HG02938 (cell line): ENCODE measurements at regions not wholly inside any gene's neighbourhood (a gene's known extent, or its start where the extent isn't known, plus 50 kb on each side); places are given as distances from the start of the nearest gene placed in this dataset.
"Not testable (repeated sequence)": the region's sequence is repeated elsewhere in the genome, so short reads cannot be mapped to it uniquely, and the experiment has no call there.

ENCODE experiments used
- ATAC-seq: cut with Tn5 transposase; IDR thresholded peaks from one replicate; pipeline ENCODE4 v1.9.1; 2021; ENCODE audit warnings: mild to moderate bottlenecking, moderate library complexity; ENCODE audit not compliant: unreplicated experiment

DNA sequence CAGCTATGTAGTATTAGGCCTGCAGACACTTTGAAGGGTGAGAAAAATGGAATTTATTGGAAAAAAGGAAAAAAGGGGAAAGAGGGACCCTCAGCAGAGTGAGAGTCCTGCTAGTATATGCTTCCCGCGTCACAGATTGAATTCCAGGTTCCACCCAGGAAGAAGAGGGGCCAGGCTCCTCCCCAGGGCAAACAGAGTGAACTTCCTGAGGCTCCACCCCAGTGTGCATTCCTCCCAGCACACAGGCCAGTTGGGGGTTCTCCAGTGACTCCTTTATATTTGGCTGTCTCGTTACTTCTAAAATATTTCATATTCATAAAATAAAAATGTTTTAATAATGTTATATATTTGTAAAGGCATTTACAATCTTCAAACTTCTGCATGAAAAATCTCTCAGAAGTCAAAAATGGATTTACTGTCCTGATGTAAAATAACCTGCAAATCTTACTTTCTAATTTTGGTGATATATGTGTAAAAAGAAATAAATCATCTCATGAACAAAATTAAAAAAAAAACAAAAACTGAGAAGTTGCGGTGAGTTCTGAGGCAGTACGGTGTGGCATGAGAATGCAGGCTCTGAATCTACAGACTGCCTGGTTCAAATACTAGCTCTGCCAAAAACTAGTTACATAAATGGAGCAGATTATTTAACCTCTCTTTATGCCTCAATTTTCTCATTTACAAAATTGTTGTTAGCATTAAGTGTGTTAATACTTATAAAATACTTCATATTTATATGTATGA is 175.8 kb upstream of the P2RY1 start:
- no peak for ATAC-seq

DNA sequence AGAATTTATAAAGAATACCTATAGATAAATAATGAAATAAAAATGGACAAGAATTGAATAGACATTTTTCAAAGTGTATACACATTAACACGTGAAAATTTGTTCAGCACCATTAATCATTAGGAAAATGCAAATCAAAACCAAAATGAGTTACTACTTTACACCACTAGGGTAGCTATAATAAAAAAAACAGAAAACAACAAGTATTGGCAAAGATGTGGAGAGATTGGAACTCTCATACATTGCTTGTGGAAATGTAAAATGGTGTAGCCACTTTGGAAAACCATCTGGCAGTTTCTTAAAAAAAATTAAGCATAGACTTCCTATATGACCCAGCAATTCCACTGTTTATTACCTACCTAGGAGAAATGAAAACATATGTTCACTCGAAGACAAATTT is 172.8 kb upstream of the P2RY1 start:
- ATAC-seq = no peak

DNA sequence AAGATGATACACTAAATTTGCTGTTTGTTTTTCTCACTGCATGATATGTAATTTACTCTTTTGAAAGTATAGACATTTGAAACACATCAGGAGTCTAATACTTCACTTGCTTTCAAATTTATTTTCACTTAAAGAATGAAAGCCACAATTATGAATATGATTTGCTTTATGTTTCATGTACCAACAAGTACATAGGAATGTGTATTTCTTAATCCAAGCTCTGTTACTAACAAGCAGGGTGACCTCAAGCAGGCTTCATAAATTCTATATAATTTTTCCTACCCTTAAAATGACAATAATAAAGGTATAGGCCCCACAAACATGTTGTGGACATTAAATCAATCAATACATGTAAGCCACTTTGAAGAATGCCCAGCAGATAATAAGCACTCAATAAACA is 170.2 kb upstream of the P2RY1 start:
- ATAC-seq = no peak

DNA sequence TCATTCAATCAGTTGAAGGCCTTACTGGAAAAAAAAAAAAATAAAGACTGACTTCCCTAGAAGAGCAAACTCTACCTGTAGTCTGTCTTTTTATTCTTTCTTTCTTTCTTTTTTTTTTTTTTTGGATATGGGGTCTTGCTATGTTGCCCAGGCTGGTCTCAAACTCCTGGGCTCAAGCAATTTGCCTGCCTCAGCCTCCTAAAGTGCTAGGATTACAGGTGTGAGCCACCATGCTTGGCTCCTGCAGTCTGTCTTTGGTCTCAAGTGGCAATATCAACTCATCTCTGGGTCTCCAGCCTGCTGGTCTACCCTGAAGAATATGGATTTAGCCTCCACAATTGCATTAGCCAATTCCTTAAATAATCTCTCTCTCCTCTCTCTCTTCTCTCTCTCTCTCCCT is 167.7 kb upstream of the P2RY1 start:
- no peak for ATAC-seq

DNA sequence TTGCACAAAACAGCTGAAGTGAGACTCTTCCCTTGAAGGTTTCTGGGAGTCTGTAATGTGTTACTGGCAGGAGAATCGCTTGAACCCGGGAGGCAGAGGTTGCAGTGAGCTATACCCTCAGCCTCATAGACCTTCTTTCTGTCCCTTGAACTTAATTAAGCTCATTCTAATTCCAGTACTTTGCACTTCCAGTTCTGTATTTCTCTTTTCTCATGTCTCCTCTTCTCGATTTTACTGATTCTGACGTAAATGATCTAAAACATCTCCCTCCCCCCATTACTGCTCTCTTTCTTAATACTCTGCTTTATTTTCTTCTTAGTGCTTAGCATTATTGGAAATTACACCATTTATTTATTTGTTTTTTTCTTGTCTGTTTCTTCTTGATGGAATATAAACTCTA is 165.4 kb upstream of the P2RY1 start:
- ATAC-seq = no peak

DNA sequence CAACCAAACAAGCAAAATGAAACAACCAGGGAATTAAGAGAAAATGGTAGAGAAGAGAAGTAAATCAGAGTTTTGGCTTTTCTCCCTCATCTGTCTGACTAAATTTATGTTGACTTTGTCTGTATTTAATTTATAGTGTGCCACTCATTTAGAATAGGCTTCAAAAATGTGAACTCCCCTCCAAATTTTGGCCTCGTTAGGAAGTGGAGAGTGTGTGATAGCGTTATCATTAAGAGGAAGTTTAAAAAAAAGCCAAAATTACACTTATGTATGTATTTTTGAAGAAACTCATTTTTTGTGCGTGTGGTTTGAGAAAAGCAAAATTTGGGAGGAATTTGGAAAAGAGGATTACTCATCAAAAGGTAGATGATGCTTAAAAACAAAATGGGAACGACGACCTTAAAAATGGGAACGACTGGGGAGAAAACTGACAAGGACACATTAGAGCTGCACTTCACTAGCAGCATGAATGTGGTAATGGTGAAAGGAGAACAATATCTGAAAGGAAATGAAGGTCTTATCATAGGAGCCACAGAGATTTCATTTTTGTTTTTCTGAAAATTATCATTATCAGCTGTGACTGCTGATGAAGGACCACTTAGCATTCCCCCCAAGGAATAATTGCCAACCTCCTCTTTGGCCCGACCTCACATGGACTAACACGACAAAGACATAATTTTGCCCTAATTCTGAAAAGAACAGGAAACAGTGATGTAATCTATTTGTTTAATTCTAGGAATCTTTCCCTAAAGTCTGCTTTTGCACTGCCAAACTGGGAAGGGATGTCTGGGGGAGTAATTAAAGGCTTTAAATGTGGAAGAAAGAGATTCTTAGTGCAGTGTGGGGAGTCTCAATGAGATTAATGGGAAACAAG is 163.2 kb upstream of the P2RY1 start:
- ATAC-seq = no peak

DNA sequence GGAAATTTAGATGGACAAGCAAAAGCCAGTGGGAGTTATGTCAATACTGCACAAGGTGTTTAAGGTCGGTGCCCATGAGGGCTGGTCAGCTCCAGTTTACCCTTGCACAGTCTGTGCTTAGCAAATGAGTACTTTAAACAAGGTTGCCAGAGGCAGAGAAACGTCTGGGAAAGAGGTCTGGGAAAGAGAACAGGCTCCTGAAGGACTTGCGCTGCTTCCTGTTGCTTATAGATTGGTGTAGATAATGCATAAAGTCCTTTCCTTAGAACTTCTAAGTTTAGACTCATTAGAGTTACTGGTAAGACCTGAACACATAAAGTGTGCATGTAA is 162.6 kb upstream of the P2RY1 start:
- ATAC-seq = no peak

DNA sequence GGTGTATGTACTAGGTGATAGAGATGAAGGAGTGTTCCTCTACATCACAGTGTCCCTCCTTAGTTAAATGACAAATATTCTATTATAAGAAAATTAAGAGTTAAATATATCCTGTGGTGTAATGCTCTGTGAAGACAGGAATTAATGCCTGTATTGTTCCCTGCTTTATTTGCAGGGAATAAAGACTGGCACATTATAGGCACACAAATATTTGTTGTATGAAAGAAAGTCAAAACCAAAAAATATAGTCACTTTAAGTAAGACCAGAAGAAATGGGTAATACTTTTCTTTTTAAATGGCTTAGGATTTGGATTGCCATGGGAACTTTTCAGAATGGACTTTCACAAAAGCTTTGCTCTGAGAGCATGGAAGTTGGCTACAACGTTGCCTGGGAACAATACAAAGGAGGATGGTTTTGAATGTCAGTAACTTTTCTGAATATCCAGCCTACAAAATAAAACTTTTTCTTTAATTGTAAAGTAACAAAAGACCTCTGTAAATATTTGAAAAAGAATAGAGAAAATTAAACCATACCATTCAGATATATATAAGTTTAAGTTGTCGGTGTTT is 158.0 kb upstream of the P2RY1 start:
- ATAC-seq = no peak

DNA sequence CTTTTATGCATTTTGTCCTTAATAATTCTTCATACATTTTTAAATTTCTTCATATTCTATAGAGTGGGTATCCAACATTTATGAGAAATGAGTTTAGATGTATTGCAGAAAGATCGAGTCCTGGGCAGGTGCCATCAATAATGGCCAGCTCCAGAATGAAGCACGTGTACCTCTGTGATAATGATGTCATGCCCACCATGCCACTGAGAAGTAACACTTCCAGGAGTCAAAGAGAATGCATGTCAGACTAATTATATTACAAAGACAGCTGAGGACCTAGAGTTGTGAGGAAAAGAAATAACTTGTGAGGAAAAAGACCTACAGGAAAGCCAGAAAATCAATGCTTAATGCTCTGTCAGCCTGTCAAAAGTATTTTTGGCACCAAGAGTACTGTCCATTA is 157.4 kb upstream of the P2RY1 start:
- no peak for ATAC-seq

DNA sequence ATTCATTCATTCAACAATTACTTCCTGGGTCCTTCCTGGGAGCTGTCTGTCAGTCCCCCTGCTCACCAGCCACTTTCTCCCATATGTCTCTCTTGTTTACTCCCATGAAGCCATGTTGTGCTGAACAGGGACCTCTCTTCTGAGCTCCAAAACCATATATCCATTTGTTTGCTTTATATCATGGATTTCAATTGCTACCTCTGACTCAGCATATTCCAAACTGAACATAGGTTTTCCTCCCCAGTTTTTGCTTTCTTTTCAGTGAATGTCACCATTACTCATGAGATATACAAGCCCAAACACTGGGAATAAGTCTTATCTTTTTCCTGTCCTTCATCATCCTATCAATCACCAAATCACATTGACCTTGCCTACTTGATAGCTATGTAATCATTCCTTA is 152.5 kb upstream of the P2RY1 start:
- no peak for ATAC-seq

DNA sequence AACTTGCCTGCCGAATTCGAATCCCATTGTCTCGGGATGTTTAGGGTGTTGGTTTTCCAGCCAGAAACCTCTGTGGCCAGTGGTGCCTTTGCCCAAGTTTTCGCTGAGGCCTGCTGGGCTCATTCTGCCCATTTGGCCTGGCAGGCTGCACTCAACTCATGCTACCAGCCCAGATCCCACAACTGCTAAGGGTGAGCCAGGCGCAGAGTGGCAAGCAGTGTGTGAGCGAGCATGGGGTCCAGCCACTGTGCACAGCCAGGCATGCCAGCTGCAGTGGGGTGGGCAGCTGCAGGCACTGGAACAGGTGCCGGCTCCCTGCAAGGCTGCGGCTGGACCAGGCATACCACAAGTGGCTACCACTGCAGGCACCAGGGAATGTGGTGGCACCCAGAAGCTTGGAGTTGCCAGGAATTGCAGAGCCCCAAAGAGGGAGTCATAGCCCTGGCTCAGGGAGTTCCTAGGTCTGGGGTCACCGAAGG is 151.4 kb upstream of the P2RY1 start:
- ATAC-seq = no peak

DNA sequence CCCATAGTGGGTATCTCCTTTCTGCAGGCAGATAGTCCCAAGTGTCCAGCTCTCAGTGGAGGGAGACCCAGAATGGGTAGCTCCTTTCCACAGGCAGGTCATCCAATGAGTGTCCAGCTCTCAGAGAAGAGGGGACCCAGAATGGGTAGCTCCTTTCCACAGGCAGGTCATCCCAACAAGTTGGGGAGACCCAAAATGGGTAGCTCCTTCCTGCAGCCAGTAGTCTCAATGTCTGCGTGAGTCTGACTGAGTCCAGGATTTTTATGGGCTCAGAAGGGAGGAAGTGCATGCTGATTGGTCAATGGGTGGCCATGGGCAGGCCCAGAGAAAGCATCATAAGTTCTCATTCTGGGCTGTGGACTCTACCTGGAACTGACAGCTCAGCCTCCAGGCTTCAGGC is 150.7 kb upstream of the P2RY1 start:
- no peak for ATAC-seq

DNA sequence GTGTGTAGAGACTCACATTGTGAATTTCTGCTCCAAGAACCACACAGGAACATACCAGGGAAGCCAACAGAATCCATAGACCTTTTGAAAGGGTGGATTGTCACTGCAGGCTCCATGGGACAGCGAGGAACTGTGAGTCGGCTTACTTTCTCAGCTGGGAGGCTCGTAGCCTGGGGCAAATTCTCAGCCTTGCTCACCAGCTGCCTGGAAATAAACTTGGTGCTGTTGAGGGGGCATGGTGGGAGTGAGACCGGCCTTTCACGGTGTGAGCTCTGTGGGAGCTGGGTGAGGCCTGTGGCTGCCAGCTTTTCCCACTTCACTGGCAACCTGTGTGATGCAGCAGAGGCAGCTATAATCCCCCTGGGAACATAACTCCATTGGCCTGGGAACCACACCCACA is 146.6 kb upstream of the P2RY1 start:
- ATAC-seq = no peak

DNA sequence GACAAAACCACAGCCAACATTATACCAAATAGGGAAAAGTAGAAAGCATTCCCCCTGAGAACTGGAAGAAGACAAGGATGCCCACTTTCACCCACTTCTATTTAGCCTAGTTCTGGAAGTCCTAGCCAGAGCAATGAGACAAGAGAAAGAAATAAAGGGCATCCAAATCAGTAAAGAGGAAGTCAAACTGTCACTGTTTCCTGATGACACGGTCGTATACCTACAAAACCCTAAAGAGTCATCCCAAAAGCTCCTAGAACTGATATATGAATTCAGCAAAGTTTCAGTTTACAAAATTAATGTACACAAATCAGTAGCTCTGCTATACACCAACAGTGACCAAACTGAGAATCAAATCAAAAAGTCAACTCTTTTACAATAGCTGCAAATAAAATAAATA is 142.6 kb upstream of the P2RY1 start:
- ATAC-seq = not testable (repeated sequence)

DNA sequence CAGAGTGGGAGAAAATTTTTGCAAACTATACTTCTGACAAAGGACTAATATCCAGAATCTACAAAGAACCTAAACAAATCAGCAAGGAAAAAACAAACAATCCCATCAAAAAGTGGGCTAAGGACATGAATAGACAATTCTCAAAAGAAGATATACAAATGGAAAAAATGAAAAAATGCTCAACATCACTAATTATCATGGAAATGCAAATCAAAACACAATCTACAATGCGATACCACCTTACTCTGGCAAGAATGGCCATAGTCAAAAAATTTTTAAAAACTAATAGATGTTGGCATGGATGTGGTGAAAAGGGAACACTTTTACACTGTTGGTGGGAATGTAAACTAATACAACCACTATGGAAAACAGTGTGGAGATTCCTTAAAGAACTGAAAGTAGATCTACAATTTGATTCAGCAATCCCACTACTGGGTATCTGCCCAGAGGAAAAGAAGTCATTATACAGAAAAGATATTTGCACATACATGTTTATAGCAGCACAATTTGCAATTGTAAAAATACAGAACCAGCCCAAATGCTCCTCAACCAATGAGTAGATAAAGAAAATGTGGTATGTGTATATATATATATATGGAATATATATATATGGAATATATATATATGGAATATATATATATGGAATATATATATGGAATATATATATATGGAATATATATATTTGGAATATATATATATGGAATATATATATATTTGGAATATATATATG is 141.2 kb upstream of the P2RY1 start:
- ATAC-seq = not testable (repeated sequence)

DNA sequence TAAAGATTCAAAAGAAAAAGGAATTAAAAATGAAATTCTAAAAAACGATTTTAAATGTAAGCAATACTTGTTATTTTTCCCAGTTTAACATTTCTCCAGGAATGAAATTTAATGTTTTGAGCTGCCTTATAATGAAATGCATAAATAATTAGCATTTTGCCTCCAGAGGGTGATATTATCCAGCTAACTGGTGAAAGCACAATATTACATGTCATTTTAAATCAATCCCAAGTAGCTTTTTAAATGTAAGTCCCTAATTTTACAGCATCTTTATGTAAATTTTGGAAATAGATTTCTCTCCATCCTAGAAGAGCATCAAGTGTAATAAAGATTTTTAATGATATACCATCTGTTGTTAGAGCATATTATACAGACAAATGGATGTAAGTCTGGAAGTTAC is 139.1 kb upstream of the P2RY1 start:
- no peak for ATAC-seq

DNA sequence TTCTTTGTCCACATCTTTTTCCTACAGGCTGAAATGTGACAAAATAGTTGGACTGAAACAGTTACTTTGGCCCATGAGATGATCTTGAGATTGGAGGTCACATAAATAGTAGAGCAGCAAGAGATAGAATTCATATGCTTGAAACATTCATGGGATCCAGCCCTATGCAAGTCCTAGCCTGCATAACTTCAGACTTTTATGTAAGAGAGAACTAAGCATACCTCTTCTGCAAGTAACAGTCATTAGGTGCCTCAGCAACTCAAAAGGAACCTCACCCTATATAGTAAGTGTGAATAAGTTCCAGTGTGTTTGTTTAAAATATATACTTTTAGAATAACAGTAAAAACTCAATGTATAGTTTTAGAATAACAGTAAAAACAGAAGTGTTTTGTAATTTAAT is 138.0 kb upstream of the P2RY1 start:
- ATAC-seq = no peak

DNA sequence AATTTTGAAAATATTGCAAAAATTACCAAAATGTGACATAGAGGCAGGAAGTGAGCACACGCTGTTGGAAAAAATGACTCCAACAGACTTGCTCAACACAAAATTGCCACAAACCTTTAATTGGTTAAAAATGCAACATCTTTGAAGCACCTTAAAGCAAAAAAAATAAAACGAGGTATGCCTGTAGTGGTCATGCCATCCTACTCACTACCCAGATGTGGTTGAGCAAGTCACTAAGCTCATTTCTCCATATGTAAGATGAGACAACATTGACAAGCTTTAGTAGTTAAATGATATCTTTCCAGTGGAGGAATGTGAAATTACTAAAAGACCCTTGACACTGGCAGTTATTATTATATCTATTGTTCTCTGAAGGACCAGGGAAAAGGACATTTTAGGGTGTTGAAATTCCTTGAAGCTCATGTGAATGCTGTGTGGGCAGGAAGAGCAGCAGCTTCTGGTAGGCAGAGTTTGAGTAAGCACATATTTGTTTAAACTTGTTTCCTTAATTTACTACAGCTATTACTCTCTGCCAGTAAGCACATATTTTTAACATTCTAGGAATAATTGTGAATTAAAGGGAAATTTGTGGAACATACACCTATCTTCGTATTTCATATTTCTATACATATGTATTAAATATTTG is 131.6 kb upstream of the P2RY1 start:
- ATAC-seq = no peak

DNA sequence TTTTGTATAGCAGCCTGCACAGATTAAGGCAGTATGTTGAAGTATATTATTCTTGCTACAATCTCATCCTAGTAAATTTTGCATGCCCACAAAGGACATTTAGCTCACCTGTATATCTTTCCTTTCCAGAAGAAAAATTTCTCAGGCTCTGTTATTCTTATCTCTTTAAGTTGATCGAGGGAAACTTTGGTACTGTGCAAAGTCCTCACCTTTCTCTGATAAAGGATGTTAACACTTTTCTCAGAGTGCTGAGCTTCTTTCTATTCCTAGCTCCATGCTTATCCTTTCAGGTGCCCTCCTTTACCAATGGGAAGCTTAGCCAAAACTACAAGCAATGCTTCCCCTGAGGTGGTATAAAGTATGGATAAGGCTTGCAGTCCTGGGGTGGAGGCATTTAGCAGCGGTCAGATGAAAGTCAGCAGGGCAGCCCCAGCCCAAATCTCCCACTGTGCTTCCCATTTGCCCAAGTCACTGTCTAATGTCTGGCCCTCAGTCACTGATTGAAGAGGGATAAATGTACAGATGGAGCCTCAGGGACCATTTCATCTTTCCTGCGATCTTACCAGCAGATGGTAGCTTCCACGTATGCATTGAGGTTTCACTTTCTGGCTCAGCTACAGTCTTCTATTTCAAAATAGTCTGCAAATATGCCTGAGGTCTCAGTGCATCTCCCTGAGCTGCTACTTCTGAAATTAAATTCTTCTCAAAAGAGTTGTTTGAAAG is 127.8 kb upstream of the P2RY1 start:
- no peak for ATAC-seq

DNA sequence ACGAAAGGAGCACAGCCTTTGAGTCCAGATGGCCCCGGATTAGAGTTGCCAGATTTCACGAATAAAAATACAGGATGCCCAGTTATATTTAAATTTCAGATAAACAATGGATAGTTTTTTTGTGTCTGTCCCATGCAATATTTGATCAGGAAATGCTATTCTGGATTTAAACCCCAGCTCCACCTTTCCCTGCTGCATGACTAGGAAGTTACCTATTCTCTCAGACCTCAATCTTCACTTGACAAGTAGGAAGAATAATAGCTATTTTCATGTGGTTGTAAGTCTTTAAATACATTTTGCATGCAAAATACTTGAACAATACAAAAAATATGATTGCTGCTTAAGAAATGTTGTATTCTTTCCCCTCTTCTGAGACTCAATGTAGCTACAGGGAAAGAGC is 125.3 kb upstream of the P2RY1 start:
- no peak for ATAC-seq
